ENCODE measurements at regions not wholly inside any gene's neighbourhood (a gene's known extent, or its start where the extent isn't known, plus 50 kb on each side); places are given as distances from the start of the nearest gene placed in this dataset.

- Mint-ChIP-seq H3K4me1 (ENCODE audit: low read depth) (no peaks in the 10 kb centered on the region), H3K36me3 (ENCODE audit: low read depth) (no peaks in the 10 kb centered on the region), H3K4me3 (ENCODE audit: unreplicated experiment) (no peak overlapping the region), H3K9me3 (ENCODE audit: low read depth) (peaks cover 36% of the 10 kb centered on the region), H3K27me3 (ENCODE audit: low read depth) (no peaks in the 10 kb centered on the region), H3K27ac (ENCODE audit: unreplicated experiment) (no peak overlapping the region)
- no peak for TF ChIP-seq CTCF (IDR thresholded peaks at IDR 0.05)
- no peak for DNase-seq (ENCODE audit: low spot score)
These were observed 87.6 kb upstream of the VCX3B start for GRCh38 chrX:8377041-8377440.

GRCh38 chrX:8390771-8391170, 73.9 kb upstream of the VCX3B start:
- no peak for DNase-seq (ENCODE audit: low spot score)
- TF ChIP-seq CTCF (IDR thresholded peaks at IDR 0.05), result no peak
- H3K4me3 Mint-ChIP-seq (ENCODE audit: unreplicated experiment), result no peak overlapping the region
- H3K27ac Mint-ChIP-seq (ENCODE audit: unreplicated experiment), result no peak overlapping the region
- no peaks in the 10 kb centered on the region for H3K4me1 Mint-ChIP-seq (ENCODE audit: low read depth)
- H3K9me3 Mint-ChIP-seq (ENCODE audit: low read depth), result peaks cover 22% of the 10 kb centered on the region
- no peaks in the 10 kb centered on the region for H3K36me3 Mint-ChIP-seq (ENCODE audit: low read depth)
- H3K27me3 Mint-ChIP-seq (ENCODE audit: low read depth), result no peaks in the 10 kb centered on the region

GRCh38 chrX:8403988-8404387, 60.6 kb upstream of the VCX3B start:
- peaks cover 7% of the 10 kb centered on the region for H3K4me1 Mint-ChIP-seq (ENCODE audit: low read depth)
- no peak for TF ChIP-seq CTCF (IDR thresholded peaks at IDR 0.05)
- no peaks in the 10 kb centered on the region for H3K36me3 Mint-ChIP-seq (ENCODE audit: low read depth)
- H3K9me3 Mint-ChIP-seq (ENCODE audit: low read depth), result peaks cover 27% of the 10 kb centered on the region
- no peaks in the 10 kb centered on the region for H3K27me3 Mint-ChIP-seq (ENCODE audit: low read depth)
- no peak for DNase-seq (ENCODE audit: low spot score)
- no peak overlapping the region for H3K4me3 Mint-ChIP-seq (ENCODE audit: unreplicated experiment)
- no peak overlapping the region for H3K27ac Mint-ChIP-seq (ENCODE audit: unreplicated experiment)

- no peak for TF ChIP-seq CTCF (IDR thresholded peaks at IDR 0.05)
- H3K36me3 Mint-ChIP-seq (ENCODE audit: low read depth), result no peaks in the 10 kb centered on the region
- DNase-seq (ENCODE audit: low spot score), result no peak
- H3K4me1 Mint-ChIP-seq (ENCODE audit: low read depth), result peaks cover 7% of the 10 kb centered on the region
- H3K9me3 Mint-ChIP-seq (ENCODE audit: low read depth), result peaks cover 24% of the 10 kb centered on the region
- H3K4me3 Mint-ChIP-seq (ENCODE audit: unreplicated experiment), result no peak overlapping the region
- H3K27me3 Mint-ChIP-seq (ENCODE audit: low read depth), result no peaks in the 10 kb centered on the region
- H3K27ac Mint-ChIP-seq (ENCODE audit: unreplicated experiment), result no peak overlapping the region
These were observed 60.2 kb upstream of the VCX3B start for GRCh38 chrX:8404471-8404870.

GRCh38 chrX:8404926-8405325, 59.7 kb upstream of the VCX3B start:
- Mint-ChIP-seq H3K27ac (ENCODE audit: unreplicated experiment) (no peak overlapping the region), H3K4me1 (ENCODE audit: low read depth) (peaks cover 7% of the 10 kb centered on the region)
- no peak for TF ChIP-seq CTCF (IDR thresholded peaks at IDR 0.05)

More at GRCh38 chrX:8404926-8405325, 59.7 kb upstream of the VCX3B start:
- H3K4me3 Mint-ChIP-seq (ENCODE audit: unreplicated experiment), result no peak overlapping the region
- peaks cover 24% of the 10 kb centered on the region for H3K9me3 Mint-ChIP-seq (ENCODE audit: low read depth)
- H3K36me3 Mint-ChIP-seq (ENCODE audit: low read depth), result no peaks in the 10 kb centered on the region
- no peaks in the 10 kb centered on the region for H3K27me3 Mint-ChIP-seq (ENCODE audit: low read depth)
- no peak for DNase-seq (ENCODE audit: low spot score)

Data from chondrocyte (in vitro differentiated cells).